IPS DF 4.7 (cell line): ENCODE measurements at regions not wholly inside any gene's neighbourhood (a gene's known extent, or its start where the extent isn't known, plus 50 kb on each side); places are given as distances from the start of the nearest gene placed in this dataset.
"Not testable (repeated sequence)": the region's sequence is repeated elsewhere in the genome, so short reads cannot be mapped to it uniquely, and the experiment has no call there.

ENCODE experiments used
- DNase-seq: peaks from one replicate; pipeline ENCODE4 v3.0.0-alpha.2; 2013; ENCODE audit warnings: low spot score; ENCODE audit errors: extremely low read depth

DNA sequence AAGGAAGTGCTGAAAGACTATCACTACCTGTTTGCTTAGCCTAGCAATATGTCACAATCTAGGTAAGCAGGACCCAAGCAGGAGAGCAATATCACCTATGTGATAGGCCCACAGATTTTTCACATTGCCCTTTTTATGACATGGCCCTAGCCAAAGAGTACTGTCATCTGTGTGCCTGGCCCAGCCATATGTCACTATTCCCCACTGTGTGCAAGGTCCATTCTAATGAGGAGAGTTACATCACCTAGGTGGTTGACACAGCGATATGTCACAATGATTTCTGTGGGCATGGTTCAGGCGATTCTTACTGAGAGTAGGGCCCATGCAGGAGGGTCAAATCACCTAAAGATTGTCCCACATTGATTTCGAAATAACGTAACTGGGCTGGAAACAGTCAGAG is 967.7 kb upstream of the AMELY start:
- DNase-seq: no peak

- no peak for DNase-seq
These were observed 967.2 kb upstream of the AMELY start for GRCh38 chrY:7878719-7879118.

GRCh38 chrY:7877458-7877857 is 965.9 kb upstream of the AMELY start:
- DNase-seq: no peak

DNA sequence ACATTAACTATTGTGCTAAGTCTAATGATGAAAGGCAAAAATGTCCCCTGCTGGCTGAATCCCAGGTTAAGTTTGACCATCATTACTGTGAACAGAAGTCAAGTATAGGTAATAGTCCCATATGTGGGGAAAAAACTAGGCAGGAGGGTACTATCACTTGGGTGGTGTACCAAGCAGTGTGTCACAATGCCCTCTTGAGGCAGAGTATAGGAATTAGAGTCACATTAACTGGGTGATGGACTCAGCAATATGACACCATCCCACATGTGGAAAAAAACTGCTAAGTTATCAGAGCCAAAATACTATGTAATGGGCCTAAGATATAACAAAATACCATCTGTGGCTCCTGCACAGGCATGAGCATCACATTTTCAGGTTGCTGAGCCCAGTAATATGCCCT is 962.5 kb upstream of the AMELY start:
- DNase-seq: no peak

GRCh38 chrY:7871304-7871932 is 959.9 kb upstream of the AMELY start:
- no peak for DNase-seq

DNA sequence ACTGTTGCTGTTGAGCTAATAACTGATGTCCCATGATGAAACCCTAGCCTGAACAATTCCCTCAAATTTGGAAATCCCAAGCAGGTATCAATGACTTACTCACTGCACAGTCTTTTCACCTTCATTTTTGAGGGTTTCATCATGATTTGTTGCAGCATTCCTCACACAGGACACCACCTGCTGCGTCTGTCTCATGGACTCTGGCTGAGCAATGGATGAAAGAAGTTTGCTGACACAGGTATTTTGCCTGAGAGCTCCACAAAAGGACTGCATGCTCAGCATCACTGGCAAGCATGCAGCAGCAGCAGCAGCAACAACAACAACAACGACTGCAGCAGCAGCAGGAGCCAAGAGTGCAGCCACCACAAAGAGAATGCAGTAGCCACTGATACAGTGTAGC is 955.4 kb upstream of the AMELY start:
- no peak for DNase-seq

DNA sequence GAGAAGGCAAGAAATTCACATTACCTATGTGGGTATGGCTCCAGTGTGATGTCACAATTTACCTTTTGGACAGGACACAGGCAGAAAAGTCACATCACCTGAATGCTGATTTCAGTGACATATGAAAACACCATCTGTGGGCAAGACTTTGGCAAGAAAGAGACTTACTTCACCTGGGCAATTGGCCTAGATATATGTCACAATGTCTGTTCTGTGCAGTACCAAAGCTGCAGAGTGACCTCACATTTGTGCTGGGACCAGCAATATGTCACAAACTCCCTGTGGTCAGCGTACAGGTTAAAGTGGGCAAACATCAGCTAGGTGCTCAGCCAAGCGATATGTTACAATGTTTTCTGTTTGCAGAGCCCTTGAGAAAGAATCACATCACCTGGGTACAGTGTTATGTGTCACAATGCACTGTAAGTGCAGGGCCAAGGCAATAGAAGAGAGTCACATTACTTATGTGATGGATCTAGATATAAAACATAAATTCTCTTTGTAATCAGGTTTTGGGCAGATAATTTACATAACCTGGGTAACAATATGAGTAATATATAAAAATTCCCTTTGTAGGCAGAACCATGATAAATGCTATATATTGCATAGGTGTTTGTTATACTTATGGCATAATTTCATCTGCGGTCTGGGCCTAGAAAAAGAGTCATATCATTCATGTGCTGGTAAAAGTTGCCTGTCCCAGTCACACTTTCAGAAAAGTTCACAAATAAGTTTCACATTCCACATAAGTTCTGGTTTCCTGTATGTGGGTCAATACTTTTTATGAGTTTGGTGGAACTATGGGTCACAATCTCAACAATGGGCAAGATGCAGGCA is 949.4 kb upstream of the AMELY start:
- no peak for DNase-seq

- no peak for DNase-seq
These were observed 938.6 kb upstream of the AMELY start for GRCh38 chrY:7850191-7850590.

DNA sequence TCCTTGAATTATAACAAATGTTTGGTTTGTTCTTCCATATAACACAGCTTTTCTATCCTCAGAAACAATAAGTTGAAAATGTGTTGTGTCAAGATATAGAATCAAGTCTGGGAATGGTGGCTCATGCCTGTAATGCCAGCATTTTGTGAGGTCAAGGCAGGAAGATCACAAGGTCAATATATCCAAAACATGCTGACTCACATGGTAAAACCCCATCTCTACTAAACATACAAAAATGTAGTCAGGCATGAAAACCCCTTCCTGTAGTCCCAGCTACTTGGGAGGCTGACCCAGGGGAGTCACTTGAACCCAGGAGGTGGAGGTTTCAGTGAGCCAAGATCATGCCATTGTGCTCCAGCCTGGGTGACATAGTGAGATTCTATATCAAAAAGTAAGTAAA is 934.2 kb upstream of the AMELY start:
- DNase-seq: no peak

DNA sequence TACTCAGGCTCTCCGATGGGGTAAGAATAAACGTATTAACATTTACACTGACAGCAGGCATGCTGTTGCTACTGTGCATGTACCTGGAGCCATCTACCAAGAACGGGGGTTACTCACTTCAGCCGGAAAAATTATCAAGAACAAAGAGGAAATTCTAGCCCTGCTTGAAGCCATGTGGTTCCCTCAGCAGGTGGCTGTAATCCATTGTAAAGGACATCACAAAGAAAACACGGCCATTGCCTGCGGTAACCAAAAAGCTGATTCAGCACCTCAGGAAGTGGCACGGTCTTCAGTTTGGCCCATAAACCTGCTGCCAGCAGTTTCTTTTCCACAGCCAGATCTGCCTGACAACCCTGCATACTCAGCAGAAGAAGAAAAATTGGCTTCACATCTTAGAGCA is 925.5 kb upstream of the AMELY start:
- no peak for DNase-seq

DNA sequence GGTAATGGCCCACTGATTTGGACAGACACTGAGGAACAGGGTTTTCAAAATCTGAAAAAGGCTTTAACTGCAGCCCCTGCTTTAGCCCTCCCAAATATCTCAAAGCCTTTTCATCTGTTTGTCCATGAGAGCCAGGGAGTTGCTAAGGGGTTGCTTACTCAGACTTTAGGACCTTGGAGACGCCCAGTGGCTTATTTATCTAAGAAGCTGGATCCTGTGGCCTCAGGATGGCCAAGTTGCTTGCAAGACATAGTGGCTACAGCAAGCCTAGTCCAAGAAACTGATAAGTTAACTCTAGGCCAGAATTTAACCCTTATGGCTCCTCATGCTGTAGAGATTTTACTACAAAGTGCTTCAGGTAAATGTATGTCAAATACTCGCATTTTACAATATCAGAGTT is 924.8 kb upstream of the AMELY start:
- no peak for DNase-seq

- no peak for DNase-seq
These were observed 923.9 kb upstream of the AMELY start for GRCh38 chrY:7835416-7835815.

GRCh38 chrY:7834284-7834683 is 922.7 kb upstream of the AMELY start:
- DNase-seq: no peak

DNA sequence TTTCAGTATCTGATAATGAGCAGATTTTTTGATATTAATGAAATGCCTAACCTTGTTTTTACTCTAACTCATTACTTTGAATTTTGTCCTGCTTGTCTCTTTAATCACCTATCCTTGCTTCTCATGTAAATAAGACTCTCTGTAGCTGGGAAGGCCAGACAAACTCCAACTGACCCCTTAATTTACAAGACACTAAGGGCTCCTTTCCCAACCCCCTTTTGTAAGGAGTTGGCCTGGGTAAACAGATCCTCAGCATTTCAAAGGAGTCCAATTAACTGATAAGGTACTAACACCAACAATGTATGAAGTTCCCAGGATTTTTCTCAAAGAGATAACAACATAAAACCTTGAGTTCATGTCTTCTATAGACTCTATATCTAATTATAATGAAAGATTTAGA is 919.3 kb upstream of the AMELY start:
- not testable (repeated sequence) for DNase-seq

DNA sequence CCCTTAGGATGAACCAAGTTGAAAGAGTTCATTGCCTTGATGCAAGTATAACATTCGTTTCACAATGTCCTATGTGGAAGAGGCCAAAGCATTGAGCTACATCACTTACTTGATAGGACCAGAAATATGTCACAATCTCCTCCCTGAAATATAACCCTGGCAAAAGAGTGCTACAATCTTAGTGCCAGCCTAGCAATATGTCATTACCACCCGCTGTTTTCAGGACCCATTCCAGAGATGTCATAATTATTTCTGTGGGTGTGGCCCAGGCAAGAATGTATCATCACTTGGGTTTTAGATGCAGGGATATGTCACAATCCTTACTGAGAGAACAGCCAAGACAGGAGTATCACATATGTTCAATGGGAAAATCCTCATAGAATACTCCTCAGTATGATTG is 915.0 kb upstream of the AMELY start:
- no peak for DNase-seq

DNA sequence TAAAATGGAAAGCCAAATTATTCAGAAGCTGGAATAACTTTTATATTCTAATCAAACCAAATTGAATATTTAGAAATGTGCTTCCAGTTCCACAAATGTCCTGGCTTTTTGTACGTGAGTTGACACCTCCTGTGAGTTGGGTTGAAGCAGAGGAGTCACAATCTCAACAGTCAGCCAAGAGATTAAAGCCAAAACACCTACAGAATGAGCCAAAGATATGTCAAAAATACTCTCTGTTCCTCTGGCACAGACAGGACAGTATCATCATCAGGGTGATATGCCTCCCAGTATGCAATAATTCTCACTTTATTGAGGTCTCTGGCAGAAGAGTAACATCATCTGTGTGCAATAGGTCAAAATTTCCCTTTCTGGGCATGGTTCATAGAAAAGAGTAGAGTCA is 914.3 kb upstream of the AMELY start:
- DNase-seq: no peak

DNA sequence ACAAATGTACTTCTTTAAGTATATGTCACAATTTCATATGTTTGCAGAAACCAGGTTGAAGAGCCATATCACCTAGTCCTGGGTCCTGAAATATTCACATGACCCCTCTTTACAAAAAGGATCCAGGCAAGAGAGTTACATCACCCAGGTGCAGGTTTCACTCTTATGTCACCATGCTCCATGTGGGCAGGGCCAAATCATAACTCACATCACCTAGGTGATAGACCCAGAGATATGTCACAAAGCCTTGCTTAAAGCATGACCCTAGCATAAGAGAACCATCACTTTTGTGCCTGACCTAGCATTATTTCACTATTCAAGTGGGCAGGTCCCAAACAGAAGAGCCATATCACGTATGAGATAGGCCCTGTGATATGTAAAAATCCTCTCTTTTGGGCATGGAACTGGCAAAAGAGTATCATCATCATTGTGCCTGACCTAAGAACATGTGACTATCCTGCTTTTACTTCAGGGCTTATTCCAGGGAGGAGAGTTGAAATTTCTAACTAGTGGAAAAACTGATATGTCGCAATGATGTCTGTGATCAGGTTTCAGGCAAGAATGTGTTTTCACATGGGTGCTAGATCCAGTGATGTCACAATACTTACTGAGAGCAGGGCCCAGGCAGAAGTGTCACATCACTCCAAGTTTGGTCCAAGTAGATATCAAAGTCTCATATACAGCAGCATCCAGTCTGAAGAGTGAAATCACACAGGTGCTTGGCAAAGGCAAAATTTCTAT is 909.9 kb upstream of the AMELY start:
- DNase-seq: no peak

- no peak for DNase-seq
These were observed 907.4 kb upstream of the AMELY start for GRCh38 chrY:7818924-7819323.

DNA sequence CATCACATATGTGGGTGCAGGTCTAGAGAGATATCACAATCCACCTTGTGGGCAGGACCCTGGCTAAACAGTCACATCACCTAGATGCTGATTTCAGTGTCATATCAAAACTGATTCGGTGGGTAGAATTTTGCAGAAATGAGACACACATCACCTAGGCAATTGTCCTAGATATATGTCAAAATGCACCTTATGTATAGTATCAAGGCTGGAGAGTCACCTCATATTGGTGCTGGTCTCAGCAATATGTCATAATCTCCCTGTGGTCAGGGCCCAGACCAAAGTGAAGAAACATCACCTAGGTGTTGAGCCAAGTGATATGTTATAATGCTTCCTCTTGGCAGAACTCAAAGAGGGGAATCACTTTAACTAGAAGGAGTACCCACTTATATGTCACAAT is 905.0 kb upstream of the AMELY start:
- DNase-seq: no peak

- no peak for DNase-seq
These were observed 904.4 kb upstream of the AMELY start for GRCh38 chrY:7815921-7816320.

- DNase-seq: no peak
These were observed 903.7 kb upstream of the AMELY start for GRCh38 chrY:7815285-7815684.

- DNase-seq: no peak
These were observed 902.8 kb upstream of the AMELY start for GRCh38 chrY:7814361-7814760.

DNA sequence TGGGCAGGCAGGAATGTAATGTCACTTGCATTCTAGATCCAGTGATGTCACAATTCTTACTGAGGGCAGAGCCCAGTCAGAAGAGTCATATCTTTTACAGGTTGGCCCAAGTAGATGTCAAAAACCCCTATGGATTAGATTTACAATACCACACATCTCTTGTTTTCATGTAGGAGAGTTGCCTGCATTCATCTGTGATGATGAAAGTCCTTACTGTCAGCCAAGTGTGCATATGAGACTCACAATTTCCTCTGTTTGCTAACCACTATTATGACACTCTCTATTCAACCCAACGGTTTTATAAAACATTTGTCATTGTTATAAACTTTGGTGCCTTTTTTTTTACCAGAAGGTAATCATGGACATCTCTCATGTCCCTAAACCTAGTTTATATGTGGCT is 898.8 kb upstream of the AMELY start:
- no peak for DNase-seq
